ENCODE measurements at regions not wholly inside any gene's neighbourhood (a gene's known extent, or its start where the extent isn't known, plus 50 kb on each side); places are given as distances from the start of the nearest gene placed in this dataset.
A peak's percentile ranks its signal among the peaks of the same experiment; 100 is the strongest.

- no peak overlapping the region for H3K27ac ChIP-seq
- DNase-seq (ENCODE audit: low spot score in 2 of 2), result peak; percentile 55 to 73
Measured at GRCh38 chr2:239726631-239727181, 298.4 kb downstream of the NDUFA10 start.

DNA sequence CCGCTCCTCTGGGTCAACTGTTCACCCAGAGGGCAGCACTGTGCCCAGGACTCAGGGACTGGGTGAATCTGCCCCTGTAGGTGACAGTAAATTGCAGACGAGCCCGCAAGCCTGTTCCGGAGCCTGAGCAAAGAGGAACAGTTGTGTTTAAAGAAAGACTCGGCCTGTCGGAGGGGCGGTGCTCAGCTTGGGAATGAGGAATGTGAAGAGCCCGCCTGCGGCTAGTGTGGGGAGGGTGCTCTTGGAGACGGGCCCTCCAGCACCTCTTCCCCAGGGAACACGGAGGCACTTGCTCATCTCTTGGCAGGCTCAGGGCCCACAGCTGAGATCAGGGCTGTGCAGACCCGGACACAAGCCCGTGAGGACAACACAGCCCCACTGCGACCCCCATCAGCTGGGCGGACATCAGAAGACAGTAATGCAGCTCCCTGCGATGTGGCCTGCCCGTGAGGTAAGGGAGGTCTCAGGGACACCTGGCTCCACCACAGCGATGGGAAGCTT is 299.0 kb downstream of the NDUFA10 start:
- DNase-seq (ENCODE audit: low spot score in 2 of 2), result peak; percentile 43 to 72

More at GRCh38 chr2:239726631-239727181, 298.4 kb downstream of the NDUFA10 start:
- H3K36me3 ChIP-seq, result no peaks in the 10 kb centered on the region
- no peaks in the 10 kb centered on the region for H3K9me3 ChIP-seq
- WGBS, result 88% methylated on average over 4 of the region's 13 CpGs
- no peak overlapping the region for H3K4me3 ChIP-seq
- peaks cover 7% of the 10 kb centered on the region for H3K27me3 ChIP-seq
- peaks cover 35% of the 10 kb centered on the region for H3K4me1 ChIP-seq
- TF ChIP-seq POLR2A (IDR thresholded peaks at IDR 0.05) (no peak), CTCF (IDR thresholded peaks at IDR 0.05) (no peak), POLR2AphosphoS5 (IDR thresholded peaks at IDR 0.05) (no peak), EP300 (IDR thresholded peaks at IDR 0.05) (no peak)

GRCh38 chr2:239725551-239725890 is 299.6 kb downstream of the NDUFA10 start:
- TF ChIP-seq POLR2AphosphoS5 (IDR thresholded peaks at IDR 0.05) (no peak), CTCF (IDR thresholded peaks at IDR 0.05) (no peak), EP300 (IDR thresholded peaks at IDR 0.05) (no peak)
- Histone ChIP-seq H3K9me3 (no peaks in the 10 kb centered on the region), H3K27me3 (peaks cover 5% of the 10 kb centered on the region), H3K4me3 (no peak overlapping the region), H3K36me3 (no peaks in the 10 kb centered on the region), H3K27ac (no peak overlapping the region), H3K4me1 (peaks cover 35% of the 10 kb centered on the region)
- peak; percentile 59 to 69 for DNase-seq (ENCODE audit: low spot score in 2 of 2)
- no CpG with 5 or more reads among the region's 7 CpGs for WGBS

More for the DNA sequence above, 299.0 kb downstream of the NDUFA10 start:
- Histone ChIP-seq H3K36me3 (no peaks in the 10 kb centered on the region), H3K27ac (no peak overlapping the region), H3K9me3 (no peaks in the 10 kb centered on the region), H3K4me3 (no peak overlapping the region), H3K4me1 (peaks cover 35% of the 10 kb centered on the region), H3K27me3 (peaks cover 5% of the 10 kb centered on the region)
- no peak for TF ChIP-seq CTCF (IDR thresholded peaks at IDR 0.05)
- 62% methylated on average over 13 of the region's 18 CpGs for WGBS

DNA sequence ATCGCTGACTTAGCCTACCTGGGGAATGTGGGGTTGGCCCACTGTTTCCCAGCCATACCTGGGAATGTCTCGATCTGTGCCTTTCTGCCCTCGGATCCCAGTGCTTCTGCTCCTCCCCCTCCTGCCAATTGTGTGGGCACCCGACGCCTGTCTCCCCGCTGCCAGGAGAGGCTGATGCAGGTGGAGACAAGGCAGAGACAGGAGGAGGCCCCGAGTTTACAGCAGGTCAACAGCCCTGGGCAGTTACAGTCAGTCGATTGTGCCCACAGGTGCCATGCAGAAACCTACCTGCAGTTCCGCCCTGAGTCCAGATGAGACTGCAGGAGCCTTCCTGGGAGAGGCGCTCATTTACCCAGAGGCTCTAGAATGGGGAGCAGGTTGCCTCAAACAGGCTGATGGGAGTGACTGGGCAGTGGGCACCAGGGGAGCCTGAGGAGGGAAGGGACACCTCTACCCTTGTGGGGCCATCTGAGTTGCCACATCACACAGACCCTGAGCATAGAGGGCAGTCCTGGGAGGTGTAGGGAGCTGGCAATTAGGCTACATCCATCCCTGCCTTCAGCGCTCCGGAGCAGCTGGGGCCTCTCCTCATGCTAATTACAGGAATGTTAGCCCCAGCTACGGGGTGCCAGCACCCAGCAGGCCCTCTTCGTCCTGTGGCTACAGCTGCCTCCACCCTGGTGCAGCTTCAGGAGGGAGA is 300.1 kb downstream of the NDUFA10 start:
- no peak overlapping the region for H3K27ac ChIP-seq
- no peak overlapping the region for H3K4me3 ChIP-seq
- H3K4me1 ChIP-seq, result peaks cover 35% of the 10 kb centered on the region
- peak; percentile 58 to 75 for DNase-seq (ENCODE audit: low spot score in 2 of 2)
- no peaks in the 10 kb centered on the region for H3K36me3 ChIP-seq
- WGBS, result 69% methylated on average over 6 of the region's 14 CpGs
- no peaks in the 10 kb centered on the region for H3K9me3 ChIP-seq
- H3K27me3 ChIP-seq, result peaks cover under 1% of the 10 kb centered on the region
- TF ChIP-seq EP300 (IDR thresholded peaks at IDR 0.05) (no peak), POLR2AphosphoS5 (IDR thresholded peaks at IDR 0.05) (no peak), POLR2A (IDR thresholded peaks at IDR 0.05) (no peak), CTCF (IDR thresholded peaks at IDR 0.05) (no peak)

DNA sequence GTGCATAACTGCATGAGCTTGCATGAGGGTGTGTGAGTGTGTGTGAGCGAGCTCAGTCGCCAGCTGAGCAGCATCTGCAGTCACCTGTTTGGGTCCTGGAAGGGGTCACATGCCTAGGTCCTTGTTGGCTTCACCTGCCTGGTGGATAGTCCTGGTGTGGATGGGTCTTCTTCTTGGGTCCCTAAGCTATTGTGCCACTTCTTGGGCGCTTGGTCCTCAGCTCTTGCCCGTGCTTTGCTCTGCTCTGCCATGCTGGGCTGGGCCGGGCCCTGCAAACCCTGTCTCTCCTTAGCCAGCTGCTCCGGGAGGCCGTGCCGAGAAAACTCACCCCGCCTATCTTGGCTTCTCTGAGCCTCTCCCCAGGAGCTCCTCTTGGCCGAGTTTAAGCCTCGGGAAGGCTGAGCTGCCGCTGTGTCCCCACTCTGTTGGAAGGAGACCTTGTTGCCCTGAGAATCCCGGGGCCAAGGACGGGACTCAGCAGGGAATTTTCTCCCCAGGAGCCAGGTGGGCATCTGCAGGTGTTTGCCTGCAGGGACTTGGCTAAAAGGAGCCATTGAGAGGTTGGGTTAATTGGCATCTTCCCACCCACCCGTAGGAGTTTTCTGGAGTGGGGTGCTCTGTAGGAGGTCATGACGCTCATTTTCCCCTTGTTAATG is 300.8 kb downstream of the NDUFA10 start:
- Histone ChIP-seq H3K4me1 (peaks cover 35% of the 10 kb centered on the region), H3K27ac (no peak overlapping the region), H3K9me3 (no peaks in the 10 kb centered on the region), H3K36me3 (no peaks in the 10 kb centered on the region), H3K4me3 (no peak overlapping the region), H3K27me3 (no peaks in the 10 kb centered on the region)
- TF ChIP-seq POLR2A (IDR thresholded peaks at IDR 0.05), result no peak
- no peak for TF ChIP-seq CTCF (IDR thresholded peaks at IDR 0.05)
- TF ChIP-seq POLR2AphosphoS5 (IDR thresholded peaks at IDR 0.05), result no peak
- TF ChIP-seq EP300 (IDR thresholded peaks at IDR 0.05), result no peak
- WGBS, result 47% methylated on average over 10 of the region's 16 CpGs
- DNase-seq (ENCODE audit: low spot score in 2 of 2), result peak; percentile 35 to 70

Data from suprapubic skin (tissue), 4 donors.